H1 (cell line): ENCODE measurements at regions not wholly inside any gene's neighbourhood (a gene's known extent, or its start where the extent isn't known, plus 50 kb on each side); places are given as distances from the start of the nearest gene placed in this dataset.

Experiments
- CTCF ChIA-PET: fragments of 300-600 bp; sonication (Branson Sonifier 250); formaldehyde crosslinking; loops from one replicate; lab custom pipeline; 2021; ENCODE audit not compliant: partially characterized antibody; lab: Charles Lee
- POLR2A ChIA-PET: fragments of 300-600 bp; sonication (Branson Sonifier 250); formaldehyde crosslinking; loops from one replicate; lab custom pipeline; 2021; ENCODE audit warnings: inconsistent platforms; ENCODE audit not compliant: partially characterized antibody; lab: Charles Lee
- DNase-seq, 2 experiments: peaks; one replicate each; pipeline versions ENCODE4 v3.0.0 to v3.0.0-alpha.2; 2010 to 2022; ENCODE audit warnings: low spot score in 2 of 2, low read depth in 1 of 2, mixed read lengths in 1 of 2
- FAIRE-seq: peaks from 2 replicates; lab custom pipeline; 2011; peaks lifted over from hg19 to GRCh38; lab: Jason Lieb, UNC
- H2AFZ ChIP-seq: 2 replicates; pipeline ENCODE4 v1.8.1; 2012; ENCODE audit warnings: low read length, inconsistent platforms
- H2AK5ac ChIP-seq: 2 replicates; pipeline ENCODE4 v1.6.1; 2013; ENCODE audit warnings: low read depth, low read length
- H2BK120ac ChIP-seq: replicated peaks from 2 replicates; pipeline ENCODE3; 2013; ENCODE audit warnings: low read depth, low read length, inconsistent platforms
- H2BK12ac ChIP-seq: 2 replicates; pipeline ENCODE4 v1.6.1; 2013; ENCODE audit warnings: low read depth, low read length
- H2BK15ac ChIP-seq: 2 replicates; pipeline ENCODE4 v1.6.1; 2013; ENCODE audit warnings: low read length
- H2BK20ac ChIP-seq: 2 replicates; pipeline ENCODE4 v1.6.1; 2013; ENCODE audit warnings: low read length
- H2BK5ac ChIP-seq: 2 replicates; pipeline ENCODE4 v1.6.1; 2013; ENCODE audit warnings: low read depth, low read length
- H3K14ac ChIP-seq: 2 replicates; pipeline ENCODE4 v1.6.1; 2013; ENCODE audit warnings: inconsistent platforms; ENCODE audit not compliant: insufficient read length
- H3K18ac ChIP-seq: 2 replicates; pipeline ENCODE4 v1.6.1; 2013; ENCODE audit warnings: low read length; ENCODE audit errors: extremely low read depth
- H3K23ac ChIP-seq: 2 replicates; pipeline ENCODE4 v1.6.1; 2013; ENCODE audit warnings: inconsistent platforms; ENCODE audit not compliant: insufficient read length
- H3K23me2 ChIP-seq: 2 replicates; pipeline ENCODE4 v1.6.1; 2013; ENCODE audit warnings: low read depth, low read length
- H3K27ac ChIP-seq: 2 replicates; pipeline ENCODE4 v1.6.1; 2011; ENCODE audit warnings: low read depth, low read length, inconsistent platforms
- H3K27me3 ChIP-seq, 4 experiments: replicated peaks in 1 of 4; 1 replicate in 1 of 4; 2 replicates in 3 of 4; pipeline versions ENCODE4 v1.6.1 to v1.8.1; 2011 to 2013; ENCODE audit warnings: low read length in 3 of 4, mild to moderate bottlenecking in 3 of 4, inconsistent platforms in 2 of 4, mixed read lengths in 2 of 4, moderate library complexity in 1 of 4; ENCODE audit not compliant: control insufficient read depth in 3 of 4, insufficient read depth in 3 of 4; ENCODE audit errors: extremely low read depth in 1 of 4
- H3K36me3 ChIP-seq, 4 experiments: 2 replicates each; pipeline versions ENCODE4 v1.6.1 to v1.8.1; 2011 to 2013; ENCODE audit warnings: mild to moderate bottlenecking in 4 of 4, low read length in 3 of 4, moderate library complexity in 2 of 4, control low read depth in 1 of 4, inconsistent platforms in 1 of 4; ENCODE audit not compliant: insufficient read depth in 4 of 4, control insufficient read depth in 2 of 4
- H3K4ac ChIP-seq: replicated peaks from 2 replicates; pipeline ENCODE3; 2013; ENCODE audit warnings: low read length, low read depth, mixed read lengths, inconsistent platforms; ENCODE audit not compliant: insufficient read length
- H3K4me1 ChIP-seq, 4 experiments: replicated peaks in 1 of 4; 1 replicate in 1 of 4; 2 replicates in 3 of 4; pipeline versions ENCODE4 v1.6.1 to v1.8.1; 2011 to 2013; ENCODE audit warnings: low read length in 3 of 4, inconsistent platforms in 2 of 4, mixed read lengths in 1 of 4; ENCODE audit not compliant: insufficient read depth in 4 of 4, control insufficient read depth in 3 of 4
- H3K4me2 ChIP-seq, 2 experiments: 2 replicates each; pipeline versions ENCODE4 v1.6.1 to v1.8.1; 2011 to 2013; ENCODE audit warnings: low read depth in 2 of 2, low read length in 2 of 2, control low read depth in 1 of 2, inconsistent platforms in 1 of 2, mild to moderate bottlenecking in 1 of 2; ENCODE audit not compliant: insufficient read depth in 1 of 2
- H3K4me3 ChIP-seq, 4 experiments: fragments of 200-600, 300-600 bp in 1 of 4; sonication (generic), shearing (Covaris generic), sonication (Bioruptor Twin) in 1 of 4; 2 replicates each; pipeline versions ENCODE4 v1.5.1 to v1.8.1; 2011 to 2016; ENCODE audit warnings: low read length in 4 of 4, low read depth in 3 of 4, control low read depth in 2 of 4, inconsistent platforms in 2 of 4, mild to moderate bottlenecking in 2 of 4, mixed read lengths in 1 of 4, moderate library complexity in 1 of 4; ENCODE audit not compliant: insufficient read depth in 2 of 4; ENCODE audit errors: extremely low read depth in 1 of 4
- H3K56ac ChIP-seq: replicated peaks from 2 replicates; pipeline ENCODE3; 2013; ENCODE audit warnings: low read depth, mild to moderate bottlenecking, mixed read lengths, low read length, inconsistent platforms; ENCODE audit not compliant: insufficient read length
- H3K79me1 ChIP-seq: 2 replicates; pipeline ENCODE4 v1.6.1; 2013; ENCODE audit warnings: low read depth, low read length, control low read depth
- H3K79me2 ChIP-seq, 2 experiments: 2 replicates each; pipeline versions ENCODE4 v1.6.1 to v1.8.1; 2012 to 2013; ENCODE audit warnings: low read length in 2 of 2, mild to moderate bottlenecking in 2 of 2, inconsistent platforms in 1 of 2; ENCODE audit not compliant: insufficient read depth in 2 of 2, control insufficient read depth in 1 of 2
- H3K9ac ChIP-seq, 4 experiments: replicated peaks in 1 of 4; 1 replicate in 1 of 4; 2 replicates in 3 of 4; pipeline versions ENCODE4 v1.6.1 to v1.8.1; 2011 to 2013; ENCODE audit warnings: low read depth in 3 of 4, low read length in 3 of 4, control low read depth in 2 of 4, mild to moderate bottlenecking in 2 of 4, moderate library complexity in 2 of 4, inconsistent platforms in 1 of 4; ENCODE audit errors: extremely low read depth in 1 of 4
- H3K9me3 ChIP-seq, 2 experiments: 2 replicates each; pipeline versions ENCODE4 v1.6.1 to v1.8.1; 2012 to 2013; ENCODE audit warnings: mild to moderate bottlenecking in 2 of 2, moderate library complexity in 2 of 2, control low read depth in 1 of 2, inconsistent platforms in 1 of 2, low read depth in 1 of 2, low read length in 1 of 2, mixed read lengths in 1 of 2; ENCODE audit not compliant: insufficient read depth in 2 of 2
- H4K20me1 ChIP-seq, 2 experiments: replicated peaks in 1 of 2; 2 replicates each; pipeline versions ENCODE3 to v1.8.1; 2011 to 2013; ENCODE audit warnings: inconsistent platforms in 2 of 2, low read length in 2 of 2, mild to moderate bottlenecking in 1 of 2; ENCODE audit not compliant: insufficient read depth in 2 of 2, control insufficient read depth in 1 of 2
- H4K5ac ChIP-seq: 2 replicates; pipeline ENCODE4 v1.6.1; 2013; ENCODE audit warnings: low read length, low read depth, mixed read lengths, inconsistent platforms; ENCODE audit not compliant: insufficient read length
- H4K8ac ChIP-seq: 2 replicates; pipeline ENCODE4 v1.8.0; 2013; ENCODE audit warnings: mild to moderate bottlenecking, moderate library complexity, low read length, inconsistent platforms; ENCODE audit not compliant: insufficient read depth; ENCODE audit errors: extremely low read depth
- H4K91ac ChIP-seq: replicated peaks from 2 replicates; pipeline ENCODE3; 2013; ENCODE audit warnings: low read length, mixed read lengths, inconsistent platforms; ENCODE audit not compliant: insufficient read length
- BACH1 ChIP-seq: IDR thresholded peaks from 2 replicates; pipeline ENCODE4 v1.6.1; 2012; ENCODE audit warnings: low read length, improper control_type of control experiment
- BCL11A ChIP-seq, 2 experiments: IDR thresholded peaks; one replicate each; pipeline ENCODE4 v1.6.1; 2011; ENCODE audit warnings: low read depth in 2 of 2, low read length in 2 of 2, mild to moderate bottlenecking in 2 of 2
- CREB1 ChIP-seq: IDR thresholded peaks from 2 replicates; pipeline ENCODE4 v1.6.1; 2012; ENCODE audit warnings: inconsistent platforms
- EGR1 ChIP-seq: IDR thresholded peaks from 2 replicates; pipeline ENCODE4 v1.6.1; 2011; ENCODE audit warnings: low read depth, low read length, borderline replicate concordance
- EZH2 ChIP-seq: fragments of 200-600 bp; sonication (generic); IDR thresholded peaks from 2 replicates; pipeline ENCODE4 v1.7.1; 2012; ENCODE audit warnings: low read depth, mild to moderate bottlenecking, moderate library complexity, low read length, inconsistent platforms; ENCODE audit not compliant: severe bottlenecking
- JUN ChIP-seq: IDR thresholded peaks from 2 replicates; pipeline ENCODE4 v1.6.1; 2011; ENCODE audit warnings: low read depth, mild to moderate bottlenecking, improper control_type of control experiment, low read length
- KDM1A ChIP-seq: fragments of 200-600, 300-600 bp; sonication (generic); IDR thresholded peaks from 2 replicates; pipeline ENCODE4 v1.7.1; 2016; ENCODE audit warnings: mild to moderate bottlenecking, low read length, borderline replicate concordance
- POLR2A ChIP-seq, 2 experiments: IDR thresholded peaks; 1 replicate in 1 of 2; 2 replicates in 1 of 2; pipeline ENCODE4 v1.6.1; 2011; ENCODE audit warnings: low read depth in 2 of 2, low read length in 2 of 2, mild to moderate bottlenecking in 2 of 2; ENCODE audit errors: control extremely low read depth in 1 of 2
- POLR2AphosphoS5 ChIP-seq: IDR thresholded peaks from 2 replicates; pipeline ENCODE4 v1.6.1; 2011; ENCODE audit warnings: low read depth, low read length
- RXRA ChIP-seq: IDR thresholded peaks from 2 replicates; pipeline ENCODE4 v1.6.1; 2011; ENCODE audit warnings: low read depth, mild to moderate bottlenecking, low read length, moderate library complexity; ENCODE audit not compliant: insufficient read depth
- SUZ12 ChIP-seq: fragments of 200-600 bp; sonication (generic); IDR thresholded peaks from 2 replicates; pipeline ENCODE4 v1.6.1; 2012; ENCODE audit warnings: mild to moderate bottlenecking, inconsistent platforms, low read length, moderate library complexity, mixed read lengths
- TCF12 ChIP-seq: IDR thresholded peaks from 2 replicates; pipeline ENCODE4 v1.6.1; 2011; ENCODE audit warnings: low read depth, mild to moderate bottlenecking, low read length
- WGBS, 2 experiments: shearing (Covaris generic) in 1 of 2; methylation state at CpG; one replicate each; pipeline versions ENCODE4 v1.1.6 to v1.1.7; 2013 to 2015; ENCODE audit warnings: low lambda C conversion rate in 2 of 2, mixed read lengths in 2 of 2, inconsistent platforms in 1 of 2, low coverage in 1 of 2, missing lambda C conversion rate in 1 of 2; ENCODE audit not compliant: insufficient replicate concordance in 2 of 2, insufficient coverage in 1 of 2, insufficient read length in 1 of 2; ENCODE audit errors: extremely low coverage in 1 of 2, missing lambda C conversion rate in 1 of 2; 5-methylcytosine and 5-hydroxymethylcytosine counted together

GRCh38 chr5:122653087-122654017 is 121.5 kb upstream of the SNX2 start:
- H3K27ac ChIP-seq, result no peak overlapping the region
- no peak overlapping the region for H2BK20ac ChIP-seq
- H2BK12ac ChIP-seq, result no peak overlapping the region
- no peaks in the 10 kb centered on the region for H3K79me1 ChIP-seq
- ChIA-PET POLR2A (no interaction called here), CTCF (no interaction called here)
- H2AFZ ChIP-seq, result peak overlapping the region; percentile 52; the same call in 1 of the 2 replicates
- no peaks in the 10 kb centered on the region for H3K27me3 ChIP-seq
- H3K56ac ChIP-seq, result no peak overlapping the region
- no peak overlapping the region for H3K4ac ChIP-seq
- no peaks in the 10 kb centered on the region for H3K9me3 ChIP-seq
- no peak overlapping the region for H4K5ac ChIP-seq
- 82% methylated on average over 3 of the region's 3 CpGs; no CpG with 5 or more reads in 1 of the 2 experiments for WGBS, 2 experiments
- FAIRE-seq (no peak), DNase-seq (no peak)
- no peak overlapping the region for H3K9ac ChIP-seq
- no peak overlapping the region for H2BK5ac ChIP-seq
- H3K4me3 ChIP-seq, result no peak overlapping the region
- H2BK120ac ChIP-seq, result no peak overlapping the region
- no peak overlapping the region for H3K4me2 ChIP-seq
- no peaks in the 10 kb centered on the region for H4K20me1 ChIP-seq
- H3K4me1 ChIP-seq, result no peaks in the 10 kb centered on the region
- no peaks in the 10 kb centered on the region for H3K23me2 ChIP-seq
- H3K23ac ChIP-seq, result no peak overlapping the region
- H3K14ac ChIP-seq, result no peak overlapping the region
- no peaks in the 10 kb centered on the region for H3K79me2 ChIP-seq
- H2BK15ac ChIP-seq, result no peak overlapping the region
- no peak overlapping the region for H4K91ac ChIP-seq
- H3K18ac ChIP-seq, result no peak overlapping the region
- no peak overlapping the region for H2AK5ac ChIP-seq
- H3K36me3 ChIP-seq, result no peaks in the 10 kb centered on the region
- TF ChIP-seq EGR1 (no peak), EZH2 (no peak), BACH1 (no peak), JUN (no peak), KDM1A (no peak), SUZ12 (no peak), TCF12 (no peak), POLR2A (IDR thresholded peaks at IDR 0.05; ENCODE audit: control extremely low read depth in 1 of 2, low read depth in 2 of 2, low read length in 2 of 2) (no peak), BCL11A (IDR thresholded peaks at IDR 0.05; ENCODE audit: low read depth in 2 of 2, low read length in 2 of 2) (no peak), POLR2AphosphoS5 (no peak), RXRA (no peak), CREB1 (no peak)
- H4K8ac ChIP-seq, result no peak overlapping the region
